ENCODE measurements at regions not wholly inside any gene's neighbourhood (a gene's known extent, or its start where the extent isn't known, plus 50 kb on each side); places are given as distances from the start of the nearest gene placed in this dataset.

- Mint-ChIP-seq H3K4me1 (no peaks in the 10 kb centered on the region), H3K27me3 (ENCODE audit: low read depth) (no peaks in the 10 kb centered on the region)
- no peak for TF ChIP-seq CTCF (conservative IDR thresholded peaks at IDR 0.05)
These were observed 79.5 kb downstream of the PCDH18 start for GRCh38 chr4:137452799-137453198.

GRCh38 chr4:137451172-137451825, 81.0 kb downstream of the PCDH18 start:
- Mint-ChIP-seq H3K9me3 (peaks cover 4% of the 10 kb centered on the region), H3K4me3 (no peak overlapping the region), H3K27ac (ENCODE audit: unreplicated experiment) (no peak overlapping the region), H3K36me3 (ENCODE audit: low read depth) (no peaks in the 10 kb centered on the region), H3K27me3 (ENCODE audit: low read depth) (no peaks in the 10 kb centered on the region), H3K4me1 (no peaks in the 10 kb centered on the region)
- DNase-seq (ENCODE audit: low read depth, low spot score): no peak
- TF ChIP-seq CTCF (conservative IDR thresholded peaks at IDR 0.05): no peak

More at GRCh38 chr4:137452799-137453198, 79.5 kb downstream of the PCDH18 start:
- no peak for DNase-seq (ENCODE audit: low read depth, low spot score)
- H3K9me3 Mint-ChIP-seq: peaks cover 4% of the 10 kb centered on the region
- no peaks in the 10 kb centered on the region for H3K36me3 Mint-ChIP-seq (ENCODE audit: low read depth)
- no peak overlapping the region for H3K4me3 Mint-ChIP-seq
- H3K27ac Mint-ChIP-seq (ENCODE audit: unreplicated experiment): no peak overlapping the region

GRCh38 chr4:137448402-137448801, 83.9 kb downstream of the PCDH18 start:
- no peaks in the 10 kb centered on the region for H3K27me3 Mint-ChIP-seq (ENCODE audit: low read depth)
- H3K27ac Mint-ChIP-seq (ENCODE audit: unreplicated experiment): no peak overlapping the region
- no peaks in the 10 kb centered on the region for H3K36me3 Mint-ChIP-seq (ENCODE audit: low read depth)
- no peaks in the 10 kb centered on the region for H3K4me1 Mint-ChIP-seq
- no peak for TF ChIP-seq CTCF (conservative IDR thresholded peaks at IDR 0.05)
- peaks cover 4% of the 10 kb centered on the region for H3K9me3 Mint-ChIP-seq
- DNase-seq (ENCODE audit: low read depth, low spot score): no peak
- H3K4me3 Mint-ChIP-seq: no peak overlapping the region

DNA sequence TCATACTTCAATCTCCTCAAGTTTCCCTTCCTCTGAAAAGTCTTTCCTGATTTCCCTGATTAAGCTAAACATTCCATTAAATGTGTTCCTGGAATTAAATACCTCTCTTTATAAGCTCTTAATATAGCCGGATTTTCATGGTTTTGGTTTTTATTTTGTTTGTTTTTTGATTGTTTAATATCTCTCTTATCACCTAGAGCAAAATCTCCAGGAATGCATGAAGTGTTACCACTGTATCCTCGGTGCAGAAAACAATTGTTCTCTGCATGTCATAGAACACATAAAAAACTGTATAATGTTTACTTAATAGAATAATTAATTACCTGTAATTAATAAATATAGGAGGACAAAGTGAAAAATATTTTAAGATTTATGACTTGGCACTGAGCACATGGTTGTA, 86.2 kb downstream of the PCDH18 start:
- Mint-ChIP-seq H3K36me3 (ENCODE audit: low read depth) (no peaks in the 10 kb centered on the region), H3K27ac (ENCODE audit: unreplicated experiment) (no peak overlapping the region), H3K4me3 (no peak overlapping the region), H3K27me3 (ENCODE audit: low read depth) (no peaks in the 10 kb centered on the region), H3K4me1 (no peaks in the 10 kb centered on the region), H3K9me3 (peaks cover under 1% of the 10 kb centered on the region)
- TF ChIP-seq CTCF (conservative IDR thresholded peaks at IDR 0.05): no peak
- no peak for DNase-seq (ENCODE audit: low read depth, low spot score)

GRCh38 chr4:137443031-137443800, 89.1 kb downstream of the PCDH18 start:
- no peak overlapping the region for H3K27ac Mint-ChIP-seq (ENCODE audit: unreplicated experiment)
- H3K36me3 Mint-ChIP-seq (ENCODE audit: low read depth): no peaks in the 10 kb centered on the region
- no peaks in the 10 kb centered on the region for H3K27me3 Mint-ChIP-seq (ENCODE audit: low read depth)
- no peak for DNase-seq (ENCODE audit: low read depth, low spot score)
- H3K9me3 Mint-ChIP-seq: peaks cover 4% of the 10 kb centered on the region
- H3K4me1 Mint-ChIP-seq: no peaks in the 10 kb centered on the region
- no peak for TF ChIP-seq CTCF (conservative IDR thresholded peaks at IDR 0.05)
- H3K4me3 Mint-ChIP-seq: no peak overlapping the region
